H9 (cell line): ENCODE measurements at regions not wholly inside any gene's neighbourhood (a gene's known extent, or its start where the extent isn't known, plus 50 kb on each side); places are given as distances from the start of the nearest gene placed in this dataset.

ENCODE experiments used
- DNase-seq: peaks from one replicate; pipeline ENCODE4 v3.0.0-alpha.2; 2017
- H2AFZ ChIP-seq: one replicate; pipeline ENCODE4 v1.6.1; 2013; ENCODE audit warnings: mild to moderate bottlenecking, low read length, control low read depth, moderate library complexity
- H2AK5ac ChIP-seq: 2 replicates; pipeline ENCODE4 v1.6.1; 2013; ENCODE audit warnings: low read length, control low read depth, mixed read lengths; ENCODE audit not compliant: insufficient read length
- H2BK120ac ChIP-seq: one replicate; pipeline ENCODE4 v1.6.1; 2013; ENCODE audit warnings: low read depth, mild to moderate bottlenecking, low read length, control low read depth, inconsistent platforms; ENCODE audit not compliant: poor library complexity, severe bottlenecking
- H2BK12ac ChIP-seq: 2 replicates; pipeline ENCODE4 v1.6.1; 2013; ENCODE audit warnings: low read length, control low read depth, mixed read lengths, low read depth; ENCODE audit not compliant: insufficient read length
- H2BK15ac ChIP-seq: 2 replicates; pipeline ENCODE4 v1.6.1; 2013; ENCODE audit warnings: low read depth, low read length, control low read depth
- H2BK20ac ChIP-seq: one replicate; pipeline ENCODE4 v1.6.1; 2013; ENCODE audit warnings: low read depth, mild to moderate bottlenecking, low read length, control low read depth, inconsistent platforms; ENCODE audit not compliant: poor library complexity, severe bottlenecking
- H2BK5ac ChIP-seq: 2 replicates; pipeline ENCODE4 v1.6.1; 2013; ENCODE audit warnings: low read length, control low read depth, mixed read lengths; ENCODE audit not compliant: insufficient read length
- H3K14ac ChIP-seq: 2 replicates; pipeline ENCODE4 v1.6.1; 2013; ENCODE audit warnings: low read length, control low read depth; ENCODE audit not compliant: insufficient read depth
- H3K18ac ChIP-seq: 2 replicates; pipeline ENCODE4 v1.6.1; 2013; ENCODE audit warnings: low read depth, mild to moderate bottlenecking, mixed read lengths, low read length, control low read depth; ENCODE audit not compliant: insufficient read length
- H3K23ac ChIP-seq: 2 replicates; pipeline ENCODE4 v1.6.1; 2013; ENCODE audit warnings: low read length, control low read depth, mixed read lengths, low read depth; ENCODE audit not compliant: insufficient read length
- H3K23me2 ChIP-seq: 2 replicates; pipeline ENCODE4 v1.6.1; 2013; ENCODE audit warnings: low read depth, mild to moderate bottlenecking, mixed read lengths, low read length, control low read depth; ENCODE audit not compliant: insufficient read length, poor library complexity, severe bottlenecking
- H3K27ac ChIP-seq: 2 replicates; pipeline ENCODE4 v1.5.1; 2013; ENCODE audit warnings: low read length, control low read depth, mixed read lengths, low read depth; ENCODE audit not compliant: insufficient read length
- H3K27me3 ChIP-seq: 2 replicates; pipeline ENCODE4 v1.6.1; 2013; ENCODE audit warnings: low read length, control low read depth, inconsistent platforms; ENCODE audit not compliant: insufficient read depth
- H3K4ac ChIP-seq: 2 replicates; pipeline ENCODE4 v1.6.1; 2013; ENCODE audit warnings: low read depth, mild to moderate bottlenecking, control low read depth, inconsistent platforms, low read length, moderate library complexity
- H3K4me1 ChIP-seq: 2 replicates; pipeline ENCODE4 v1.6.1; 2013; ENCODE audit warnings: low read length, control low read depth, inconsistent platforms; ENCODE audit not compliant: insufficient read depth
- H3K4me2 ChIP-seq: 2 replicates; pipeline ENCODE4 v1.6.1; 2013; ENCODE audit warnings: low read length, control low read depth, mixed read lengths; ENCODE audit not compliant: insufficient read length, insufficient read depth
- H3K56ac ChIP-seq: 2 replicates; pipeline ENCODE4 v1.6.1; 2013; ENCODE audit warnings: low read depth, mild to moderate bottlenecking, mixed read lengths, low read length, control low read depth; ENCODE audit not compliant: insufficient read length
- H3K79me1 ChIP-seq: 2 replicates; pipeline ENCODE4 v1.6.1; 2013; ENCODE audit warnings: low read depth, mild to moderate bottlenecking, moderate library complexity, low read length, control low read depth, inconsistent platforms; ENCODE audit not compliant: insufficient read depth, poor library complexity, severe bottlenecking
- H3K79me2 ChIP-seq: 2 replicates; pipeline ENCODE4 v1.6.1; 2013; ENCODE audit warnings: low read length, control low read depth, inconsistent platforms; ENCODE audit not compliant: insufficient read depth
- H3K9ac ChIP-seq: 2 replicates; pipeline ENCODE4 v1.6.1; 2013; ENCODE audit warnings: low read length, control low read depth, mixed read lengths; ENCODE audit not compliant: insufficient read length; ENCODE audit errors: extremely low read depth
- H3K9me3 ChIP-seq: one replicate; pipeline ENCODE4 v1.6.1; 2013; ENCODE audit warnings: low read depth, low read length, inconsistent platforms; ENCODE audit not compliant: control insufficient read depth
- H3T11ph ChIP-seq: one replicate; pipeline ENCODE4 v1.6.1; 2013; ENCODE audit warnings: mild to moderate bottlenecking, low read length, control low read depth, inconsistent platforms
- H4K20me1 ChIP-seq: one replicate; pipeline ENCODE4 v1.6.1; 2013; ENCODE audit not compliant: control insufficient read depth, insufficient read length, insufficient read depth
- H4K5ac ChIP-seq: 2 replicates; pipeline ENCODE4 v1.6.1; 2013; ENCODE audit warnings: low read depth, mild to moderate bottlenecking, mixed read lengths, low read length, control low read depth; ENCODE audit not compliant: insufficient read length
- H4K8ac ChIP-seq: replicated peaks from 2 replicates; pipeline ENCODE4 v1.6.1; 2013; ENCODE audit warnings: low read length, control low read depth, mixed read lengths, low read depth; ENCODE audit not compliant: insufficient read length
- H4K91ac ChIP-seq: 2 replicates; pipeline ENCODE4 v1.6.1; 2013; ENCODE audit warnings: low read depth, mild to moderate bottlenecking, moderate library complexity, mixed read lengths, low read length, control low read depth; ENCODE audit not compliant: insufficient read length
- H3K27ac Mint-ChIP-seq, 3 experiments: 2 replicates in 2 of 3; 3 replicates in 1 of 3; pipeline ENCODE4 v1.8.0; 2020 to 2021; ENCODE audit warnings: mixed read lengths in 3 of 3, mild to moderate bottlenecking in 1 of 3, moderate library complexity in 1 of 3
- H3K27me3 Mint-ChIP-seq: 2 replicates; pipeline ENCODE4 v1.8.0; 2021; ENCODE audit warnings: low read depth, mild to moderate bottlenecking, moderate library complexity, mixed read lengths
- H3K36me3 Mint-ChIP-seq, 3 experiments: 2 replicates in 2 of 3; 3 replicates in 1 of 3; pipeline ENCODE4 v1.8.0; 2020 to 2021; ENCODE audit warnings: low read depth in 3 of 3, mixed read lengths in 3 of 3; ENCODE audit not compliant: insufficient read depth in 1 of 3
- H3K4me1 Mint-ChIP-seq, 2 experiments: 2 replicates each; pipeline ENCODE4 v1.8.0; 2020; ENCODE audit warnings: mixed read lengths in 2 of 2
- H3K4me3 Mint-ChIP-seq, 2 experiments: 2 replicates in 1 of 2; 3 replicates in 1 of 2; pipeline ENCODE4 v1.8.0; 2020 to 2021; ENCODE audit warnings: mild to moderate bottlenecking in 2 of 2, mixed read lengths in 2 of 2, moderate library complexity in 1 of 2
- H3K9me3 Mint-ChIP-seq, 2 experiments: 2 replicates in 1 of 2; 3 replicates in 1 of 2; pipeline ENCODE4 v1.8.0; 2020; ENCODE audit warnings: mild to moderate bottlenecking in 2 of 2, mixed read lengths in 2 of 2, moderate library complexity in 1 of 2
- CTCF ChIP-seq: fragments of 200-600 bp; sonication (generic); conservative IDR thresholded peaks from 3 replicates; pipeline ENCODE4 v1.8.0; 2021; ENCODE audit warnings: antibody characterized with exemption, mild to moderate bottlenecking
- WGBS: extraction: QIAGEN DNeasy Blood & Tissue Kit; methylation state at CpG from one replicate; pipeline ENCODE4 v1.1.7; 2013; ENCODE audit warnings: missing lambda C conversion rate, low lambda C conversion rate, mixed read lengths; ENCODE audit not compliant: insufficient read length; ENCODE audit errors: extremely low coverage; 5-methylcytosine and 5-hydroxymethylcytosine counted together

- H3K27ac Mint-ChIP-seq, result no peak overlapping the region
- TF ChIP-seq CTCF, result no peak
- H3K18ac ChIP-seq, result no peak overlapping the region
Observed at GRCh38 chr7:46212425-46213153, 291.5 kb upstream of the IGFBP3 start.

More at GRCh38 chr7:46212425-46213153, 291.5 kb upstream of the IGFBP3 start:
- no peak overlapping the region for H4K5ac ChIP-seq
- no peak overlapping the region for H3T11ph ChIP-seq
- H3K27me3 ChIP-seq, result no peaks in the 10 kb centered on the region
- no peaks in the 10 kb centered on the region for H4K20me1 ChIP-seq
- H2BK20ac ChIP-seq, result no peak overlapping the region
- Mint-ChIP-seq H3K9me3 (no peaks in the 10 kb centered on the region), H3K4me3 (no peak overlapping the region), H3K36me3 (no peaks in the 10 kb centered on the region; a peak in 1 of 7 replicates), H3K27me3 (no peaks in the 10 kb centered on the region; the same call in none of the 2 replicates), H3K4me1 (peaks cover 8 to 13% of the 10 kb centered on the region in 2 experiments)
- no peak overlapping the region for H4K91ac ChIP-seq
- H2BK12ac ChIP-seq, result no peak overlapping the region
- H3K9ac ChIP-seq, result no peak overlapping the region
- H3K14ac ChIP-seq, result no peak overlapping the region
- no peak overlapping the region for H3K56ac ChIP-seq
- H3K27ac ChIP-seq, result no peak overlapping the region
- H2AFZ ChIP-seq, result no peak overlapping the region
- no peaks in the 10 kb centered on the region for H3K23me2 ChIP-seq
- H3K79me1 ChIP-seq, result no peaks in the 10 kb centered on the region
- H2AK5ac ChIP-seq, result no peak overlapping the region
- WGBS, result no CpG with 5 or more reads among the region's 8 CpGs
- H3K79me2 ChIP-seq, result no peaks in the 10 kb centered on the region
- no peak overlapping the region for H2BK15ac ChIP-seq
- no peak overlapping the region for H4K8ac ChIP-seq
- H3K4me1 ChIP-seq, result no peaks in the 10 kb centered on the region
- DNase-seq, result no peak
- H3K9me3 ChIP-seq, result no peaks in the 10 kb centered on the region
- H3K23ac ChIP-seq, result no peak overlapping the region
- no peak overlapping the region for H3K4me2 ChIP-seq
- H2BK120ac ChIP-seq, result no peak overlapping the region
- H2BK5ac ChIP-seq, result no peak overlapping the region
- H3K4ac ChIP-seq, result no peak overlapping the region
